ENCODE measurements at regions not wholly inside any gene's neighbourhood (a gene's known extent, or its start where the extent isn't known, plus 50 kb on each side); places are given as distances from the start of the nearest gene placed in this dataset.

- TF ChIP-seq POLR2AphosphoS5 (IDR thresholded peaks at IDR 0.05; ENCODE audit: borderline replicate concordance, low read depth, low read length) (no peak), EZH2 (IDR thresholded peaks at IDR 0.05) (no peak), FOXP2 (optimal IDR thresholded peaks at IDR 0.05; ENCODE audit: control extremely low read depth, extremely low read length, insufficient read depth) (no peak)
Measured at GRCh38 chr15:87645723-87646122, 610.8 kb downstream of the NTRK3 start.
